HepG2 (cell line): ENCODE measurements at regions not wholly inside any gene's neighbourhood (a gene's known extent, or its start where the extent isn't known, plus 50 kb on each side); places are given as distances from the start of the nearest gene placed in this dataset.

Source experiments
- CSRNP2 ChIP-seq: sonication (generic); formaldehyde crosslinking; conservative IDR thresholded peaks from 2 replicates; pipeline ENCODE4 v1.8.0; 2022; ENCODE audit warnings: low read depth, missing genetic modification reagents
- DPF2 ChIP-seq: sonication (generic); formaldehyde crosslinking; IDR thresholded peaks from 2 replicates; pipeline ENCODE4 v1.4.0; 2020; ENCODE audit warnings: mild to moderate bottlenecking, low read depth, missing genetic modification reagents, borderline replicate concordance
- HNF4A ChIP-seq: sonication (generic); formaldehyde crosslinking; IDR thresholded peaks from 2 replicates; pipeline ENCODE4 v1.4.0; 2020; ENCODE audit warnings: missing genetic modification reagents
- KAT7 ChIP-seq: IDR thresholded peaks from 2 replicates; pipeline ENCODE4 v1.6.1; 2018; ENCODE audit warnings: borderline replicate concordance, missing compliant biosample characterization
- MIXL1 ChIP-seq: IDR thresholded peaks from 2 replicates; pipeline ENCODE4 v1.6.1; 2016
- MTF2 ChIP-seq: sonication (generic); formaldehyde crosslinking; IDR thresholded peaks from 2 replicates; pipeline ENCODE4 v1.5.0; 2020; ENCODE audit warnings: missing genetic modification reagents, borderline replicate concordance
- ZNF550 ChIP-seq: sonication (generic); formaldehyde crosslinking; IDR thresholded peaks from 2 replicates; pipeline ENCODE4 v1.4.0; 2020; ENCODE audit warnings: mild to moderate bottlenecking, missing genetic modification reagents, borderline replicate concordance
- ZNF816 ChIP-seq: sonication (generic); formaldehyde crosslinking; IDR thresholded peaks from 2 replicates; pipeline ENCODE4 v1.8.0; 2022; ENCODE audit warnings: missing genetic modification reagents, mild to moderate bottlenecking, borderline replicate concordance
- ZNF83 ChIP-seq: sonication (generic); formaldehyde crosslinking; IDR thresholded peaks from 2 replicates; pipeline ENCODE4 v1.4.0; 2020; ENCODE audit warnings: missing genetic modification reagents, mild to moderate bottlenecking, borderline replicate concordance
- ZSCAN9 ChIP-seq: IDR thresholded peaks from 2 replicates; pipeline ENCODE4 v1.6.1; 2016; ENCODE audit warnings: borderline replicate concordance
- TF ChIP-seq, protein P1 (sequence below): IDR thresholded peaks from 2 replicates; pipeline ENCODE4 v1.6.1; 2016; ENCODE audit warnings: control low read depth
- TF ChIP-seq, protein P2 (sequence below): fragments of 450-650 bp; IDR thresholded peaks from 2 replicates; pipeline ENCODE4 v1.6.1; 2016
- TF ChIP-seq, protein P3 (sequence below): sonication (generic); formaldehyde crosslinking; IDR thresholded peaks from 2 replicates; pipeline ENCODE4 v1.4.0; 2020; ENCODE audit warnings: mild to moderate bottlenecking, missing genetic modification reagents, borderline replicate concordance

DNA sequence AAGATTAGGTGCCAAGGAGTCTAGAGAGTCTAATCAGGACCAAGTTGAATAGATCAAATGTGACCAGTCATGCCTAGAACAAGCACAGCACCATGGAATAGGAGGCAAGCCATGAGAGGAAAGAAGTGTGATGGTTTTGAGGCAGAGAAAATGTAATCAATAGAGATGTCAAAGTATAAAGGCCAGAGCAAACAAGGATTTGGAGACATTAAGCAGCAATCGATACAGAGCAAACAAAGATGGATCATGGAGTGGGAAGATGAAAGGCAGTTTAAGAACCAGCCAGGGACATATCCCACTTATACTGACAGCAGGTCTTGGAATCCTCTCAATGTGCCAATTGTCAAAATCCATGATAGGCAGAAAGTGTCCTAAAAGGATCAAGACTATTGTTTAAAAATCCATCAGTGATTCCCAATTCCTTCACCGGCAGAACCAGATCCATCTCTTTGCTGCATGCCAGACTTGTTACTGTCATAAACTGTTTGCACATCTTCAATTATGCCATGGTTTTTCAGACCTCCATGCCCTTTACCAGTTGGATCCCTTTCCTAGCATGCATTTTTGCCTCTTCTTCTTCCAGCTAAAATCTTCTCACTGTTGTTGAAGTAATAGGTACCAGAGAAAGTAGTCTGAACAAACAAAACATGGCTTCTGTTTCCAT lies 520.7 kb upstream of the ARX start (continued):
- TF ChIP-seq, protein P1, sequence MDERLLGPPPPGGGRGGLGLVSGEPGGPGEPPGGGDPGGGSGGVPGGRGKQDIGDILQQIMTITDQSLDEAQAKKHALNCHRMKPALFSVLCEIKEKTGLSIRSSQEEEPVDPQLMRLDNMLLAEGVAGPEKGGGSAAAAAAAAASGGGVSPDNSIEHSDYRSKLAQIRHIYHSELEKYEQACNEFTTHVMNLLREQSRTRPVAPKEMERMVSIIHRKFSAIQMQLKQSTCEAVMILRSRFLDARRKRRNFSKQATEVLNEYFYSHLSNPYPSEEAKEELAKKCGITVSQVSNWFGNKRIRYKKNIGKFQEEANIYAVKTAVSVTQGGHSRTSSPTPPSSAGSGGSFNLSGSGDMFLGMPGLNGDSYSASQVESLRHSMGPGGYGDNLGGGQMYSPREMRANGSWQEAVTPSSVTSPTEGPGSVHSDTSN, result 0 out of 2 replicates have a peak, but pooled peaks have one; percentile 18
- TF ChIP-seq KAT7 (CRISPR knock-in tag), result no peak
- TF ChIP-seq CSRNP2 (CRISPR knock-in tag), result no peak
- 0 out of 2 replicates have a peak, but pooled peaks have one; percentile 36 for TF ChIP-seq DPF2 (CRISPR knock-in tag)
- TF ChIP-seq, protein P2, sequence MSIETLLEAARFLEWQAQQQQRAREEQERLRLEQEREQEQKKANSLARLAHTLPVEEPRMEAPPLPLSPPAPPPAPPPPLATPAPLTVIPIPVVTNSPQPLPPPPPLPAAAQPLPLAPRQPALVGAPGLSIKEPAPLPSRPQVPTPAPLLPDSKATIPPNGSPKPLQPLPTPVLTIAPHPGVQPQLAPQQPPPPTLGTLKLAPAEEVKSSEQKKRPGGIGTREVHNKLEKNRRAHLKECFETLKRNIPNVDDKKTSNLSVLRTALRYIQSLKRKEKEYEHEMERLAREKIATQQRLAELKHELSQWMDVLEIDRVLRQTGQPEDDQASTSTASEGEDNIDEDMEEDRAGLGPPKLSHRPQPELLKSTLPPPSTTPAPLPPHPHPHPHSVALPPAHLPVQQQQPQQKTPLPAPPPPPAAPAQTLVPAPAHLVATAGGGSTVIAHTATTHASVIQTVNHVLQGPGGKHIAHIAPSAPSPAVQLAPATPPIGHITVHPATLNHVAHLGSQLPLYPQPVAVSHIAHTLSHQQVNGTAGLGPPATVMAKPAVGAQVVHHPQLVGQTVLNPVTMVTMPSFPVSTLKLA, result no peak
- no peak for TF ChIP-seq ZNF816 (CRISPR knock-in tag)
- TF ChIP-seq ZNF550 (CRISPR knock-in tag), result no peak
- TF ChIP-seq, protein P3, sequence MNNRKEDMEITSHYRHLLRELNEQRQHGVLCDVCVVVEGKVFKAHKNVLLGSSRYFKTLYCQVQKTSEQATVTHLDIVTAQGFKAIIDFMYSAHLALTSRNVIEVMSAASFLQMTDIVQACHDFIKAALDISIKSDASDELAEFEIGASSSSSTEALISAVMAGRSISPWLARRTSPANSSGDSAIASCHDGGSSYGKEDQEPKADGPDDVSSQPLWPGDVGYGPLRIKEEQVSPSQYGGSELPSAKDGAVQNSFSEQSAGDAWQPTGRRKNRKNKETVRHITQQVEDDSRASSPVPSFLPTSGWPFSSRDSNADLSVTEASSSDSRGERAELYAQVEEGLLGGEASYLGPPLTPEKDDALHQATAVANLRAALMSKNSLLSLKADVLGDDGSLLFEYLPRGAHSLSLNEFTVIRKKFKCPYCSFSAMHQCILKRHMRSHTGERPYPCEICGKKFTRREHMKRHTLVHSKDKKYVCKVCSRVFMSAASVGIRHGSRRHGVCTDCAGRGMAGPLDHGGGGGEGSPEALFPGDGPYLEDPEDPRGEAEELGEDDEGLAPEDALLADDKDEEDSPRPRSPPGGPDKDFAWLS (CRISPR knock-in tag), result no peak
- peak; percentile 65; the same call in 1 of the 2 replicates for TF ChIP-seq MIXL1 (CRISPR knock-in tag)
- no peak for TF ChIP-seq ZSCAN9 (CRISPR knock-in tag)
- TF ChIP-seq ZNF83, result no peak
- TF ChIP-seq MTF2 (CRISPR knock-in tag), result no peak
- TF ChIP-seq HNF4A, result peak; percentile 66
